NCI-H1417 treated with DMSO at 0.1 percent for 48 hours (cell line): ENCODE measurements at regions not wholly inside any gene's neighbourhood (a gene's known extent, or its start where the extent isn't known, plus 50 kb on each side); places are given as distances from the start of the nearest gene placed in this dataset.

ENCODE experiments used
- DNase-seq: peaks from one replicate; lab custom pipeline; 2025; lab: John Stamatoyannopoulos, UW

DNA sequence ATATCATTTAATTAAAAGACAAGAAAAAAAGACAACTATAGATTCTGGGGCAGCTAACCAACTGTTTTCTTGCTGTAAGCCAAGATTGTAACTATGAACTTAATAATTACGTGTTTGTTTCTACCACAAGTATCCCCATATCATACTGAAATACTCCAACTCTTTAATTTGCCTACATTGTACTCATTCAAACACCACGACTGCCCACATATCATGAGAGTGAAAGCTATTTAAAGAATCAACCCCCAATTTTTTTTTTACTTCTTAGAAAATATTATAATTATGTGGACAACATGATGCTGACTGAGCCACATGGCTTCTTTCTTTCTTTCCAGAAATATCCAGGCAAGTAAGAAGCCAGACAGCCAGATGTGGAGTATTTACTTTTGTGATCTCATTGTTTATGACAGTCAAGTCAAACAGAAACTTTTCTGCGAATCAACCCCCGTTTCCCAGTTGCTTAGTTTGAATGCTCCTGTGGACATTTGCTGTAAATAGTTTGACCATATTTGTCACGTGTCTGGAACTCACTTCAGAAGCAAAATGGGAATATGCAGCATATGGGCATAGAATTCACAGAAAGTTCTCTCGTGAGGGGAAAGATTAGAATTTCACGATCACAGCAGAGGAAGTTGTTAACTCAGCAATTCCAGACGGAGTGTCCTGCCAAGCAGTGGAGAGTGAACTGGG is 126.8 kb upstream of the PSMD7 start:
- no peak for DNase-seq

DNA sequence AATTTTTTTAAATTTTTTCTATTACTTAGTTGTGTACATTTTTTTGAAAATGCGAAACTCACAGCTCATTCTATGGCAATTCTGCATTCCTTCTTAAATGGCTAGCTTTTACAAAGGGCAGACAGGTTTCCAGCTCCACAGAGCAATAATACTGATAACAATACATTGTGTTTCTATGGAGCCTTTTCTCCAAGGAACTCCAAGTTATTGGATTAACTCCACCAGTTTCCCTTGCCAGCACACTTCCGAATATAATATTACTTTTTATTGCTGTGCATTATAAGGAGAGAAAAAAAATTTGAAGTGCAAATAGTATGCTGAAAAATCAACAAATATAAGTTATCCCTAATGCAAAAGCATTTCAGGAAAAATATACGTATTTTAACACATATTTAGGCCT is 127.5 kb upstream of the PSMD7 start:
- no peak for DNase-seq

DNA sequence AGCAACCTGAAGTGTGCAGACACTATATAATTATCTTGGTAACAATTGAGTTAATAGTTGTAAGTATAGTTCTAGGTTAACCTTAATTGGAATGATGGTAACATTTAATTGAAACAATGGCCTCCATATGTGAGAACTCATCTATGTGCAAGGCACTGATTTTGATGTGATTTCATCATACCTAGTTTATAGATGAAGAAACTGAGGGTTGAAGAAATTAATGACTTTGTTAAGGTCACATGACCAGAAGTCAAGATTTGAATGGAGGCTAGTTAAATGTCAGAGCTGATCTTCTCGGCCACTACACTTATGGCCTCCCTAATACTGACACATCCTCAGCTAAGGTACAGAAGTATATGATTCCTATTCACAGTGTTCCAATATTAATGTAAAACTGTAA is 128.2 kb upstream of the PSMD7 start:
- DNase-seq = no peak

DNA sequence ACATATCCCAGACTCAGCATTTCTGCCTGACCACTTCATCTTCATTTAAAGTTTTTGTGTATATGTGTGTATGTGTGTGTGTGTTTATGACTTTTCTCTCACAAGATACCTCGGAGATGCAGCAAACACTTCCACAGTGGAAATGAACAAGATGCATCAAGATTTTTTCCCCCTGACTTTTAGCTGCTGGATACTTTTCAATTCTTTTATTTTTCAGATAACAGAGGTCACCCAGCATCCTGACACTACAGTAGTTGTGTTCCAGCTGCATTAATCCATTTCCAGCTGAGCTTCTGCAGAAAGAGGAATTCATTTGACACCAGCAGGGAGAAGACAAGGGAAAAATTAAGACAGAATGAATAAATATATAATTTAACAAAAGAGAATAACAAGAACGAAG is 130.2 kb upstream of the PSMD7 start:
- DNase-seq = no peak

DNA sequence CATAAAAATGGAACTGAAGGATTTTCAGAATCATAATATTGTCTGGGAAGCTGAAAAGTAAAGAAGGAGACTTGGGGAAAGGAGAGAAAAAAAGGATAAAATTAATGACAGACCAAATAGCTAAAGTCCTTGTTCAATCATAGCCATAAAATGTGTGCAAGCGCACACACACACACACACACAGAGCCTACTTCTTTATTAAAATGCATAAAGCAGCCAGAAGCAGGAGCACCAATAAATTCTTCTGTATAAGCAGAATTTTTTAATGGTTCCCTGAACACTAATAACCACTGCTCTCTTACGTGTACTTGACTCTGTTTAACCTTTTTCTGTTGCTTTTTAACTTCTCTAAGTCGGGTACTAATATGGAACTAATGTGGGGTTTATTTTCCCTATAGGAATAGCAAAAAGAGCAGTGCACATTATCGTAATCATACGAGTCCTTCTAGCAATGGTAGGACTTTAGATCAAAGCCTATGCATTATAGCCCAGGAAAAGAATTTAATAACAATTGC is 131.0 kb upstream of the PSMD7 start:
- no peak for DNase-seq

DNA sequence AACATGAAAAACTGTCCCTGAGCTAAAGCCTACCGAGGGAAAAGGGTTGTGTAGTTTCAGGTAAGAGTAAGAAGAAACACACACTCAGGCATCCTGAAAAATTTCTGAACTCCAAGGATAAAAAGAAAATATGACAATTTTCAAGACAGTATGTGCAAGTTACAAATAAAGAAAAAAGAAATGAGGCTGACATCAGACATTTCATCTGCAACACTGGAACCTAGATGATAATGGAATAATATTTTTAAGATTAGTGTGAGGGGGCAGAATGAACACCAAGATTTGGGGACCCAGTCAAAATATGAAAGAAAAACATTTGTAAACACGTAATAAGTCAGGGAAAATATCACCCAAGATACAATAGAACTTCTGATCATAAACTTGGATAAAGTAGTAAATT is 135.9 kb upstream of the PSMD7 start:
- DNase-seq = no peak

DNA sequence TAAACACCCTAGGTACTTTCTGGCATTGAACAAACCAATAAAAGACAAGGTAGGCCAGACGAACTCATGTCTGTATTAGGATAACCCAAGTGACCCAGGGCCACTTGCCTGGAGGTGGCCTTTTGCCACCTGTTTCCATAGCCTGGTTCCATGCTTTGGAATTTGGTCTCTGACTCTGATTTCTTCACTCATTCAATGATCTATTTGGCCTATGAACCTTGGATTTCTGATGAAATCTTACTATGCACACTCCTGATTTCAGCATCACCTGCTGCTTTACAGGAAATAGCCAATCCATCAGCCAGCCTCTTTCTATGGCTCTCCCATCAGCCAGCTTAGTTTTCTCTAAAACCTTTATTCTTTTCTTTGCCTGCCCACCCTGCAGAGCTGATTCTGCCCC is 142.8 kb upstream of the PSMD7 start:
- DNase-seq = no peak

DNA sequence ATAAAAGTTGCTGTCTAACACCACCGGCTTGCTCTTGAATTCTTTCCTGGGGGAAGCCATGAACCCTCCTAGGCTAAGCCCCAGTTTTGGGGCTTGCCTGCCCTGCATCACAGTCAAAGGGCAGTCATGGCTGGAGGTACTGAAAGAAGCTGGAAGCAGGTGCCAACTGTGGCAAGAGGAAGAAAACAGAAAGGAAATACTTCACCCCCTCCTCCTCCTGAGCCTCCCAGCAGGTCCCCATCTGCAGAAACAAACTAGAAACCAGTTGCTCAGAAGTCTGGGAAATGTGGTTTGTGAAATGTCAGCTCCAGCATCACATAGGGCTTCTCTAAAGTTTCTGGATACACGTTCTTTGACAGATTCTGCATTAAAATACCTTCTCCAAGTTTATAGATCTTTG is 150.0 kb upstream of the PSMD7 start:
- no peak for DNase-seq

DNA sequence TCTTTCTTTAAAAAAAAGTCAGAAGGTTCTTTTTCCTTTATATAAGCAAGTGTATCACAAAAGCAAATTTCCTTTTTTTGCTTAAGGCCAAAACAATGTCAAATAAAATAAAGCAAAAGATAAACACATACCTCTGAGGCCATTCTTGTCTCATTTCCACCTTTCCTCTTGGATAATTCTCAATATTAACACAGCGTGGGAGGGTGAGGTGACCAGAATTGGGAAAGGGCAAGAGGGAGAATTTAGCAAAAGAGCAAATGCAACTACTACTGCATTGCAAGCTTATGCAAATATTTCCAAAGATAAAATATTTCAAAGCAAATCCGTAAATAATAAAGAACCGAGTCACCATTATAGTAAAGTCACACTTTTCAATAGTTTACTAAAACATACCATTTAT is 153.4 kb upstream of the PSMD7 start:
- no peak for DNase-seq

DNA sequence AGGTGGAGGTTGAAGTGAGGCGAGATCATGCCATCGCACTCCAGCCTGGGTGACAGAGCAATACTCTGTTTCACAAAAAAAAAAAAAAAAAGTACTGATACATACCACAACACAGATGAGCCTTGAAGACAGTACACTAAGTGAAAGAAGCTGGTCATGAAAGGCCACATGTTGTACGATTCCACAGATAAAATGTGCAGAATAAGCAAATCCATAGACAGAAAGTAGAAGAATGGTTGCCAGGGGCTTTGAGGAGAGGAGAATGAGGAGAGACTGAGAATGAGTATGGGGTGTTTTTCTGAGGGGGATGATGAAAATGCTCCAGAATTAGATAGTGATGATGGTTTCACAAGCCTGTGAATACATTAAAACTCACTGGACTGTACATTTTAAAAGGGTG is 155.6 kb upstream of the PSMD7 start:
- no peak for DNase-seq

DNA sequence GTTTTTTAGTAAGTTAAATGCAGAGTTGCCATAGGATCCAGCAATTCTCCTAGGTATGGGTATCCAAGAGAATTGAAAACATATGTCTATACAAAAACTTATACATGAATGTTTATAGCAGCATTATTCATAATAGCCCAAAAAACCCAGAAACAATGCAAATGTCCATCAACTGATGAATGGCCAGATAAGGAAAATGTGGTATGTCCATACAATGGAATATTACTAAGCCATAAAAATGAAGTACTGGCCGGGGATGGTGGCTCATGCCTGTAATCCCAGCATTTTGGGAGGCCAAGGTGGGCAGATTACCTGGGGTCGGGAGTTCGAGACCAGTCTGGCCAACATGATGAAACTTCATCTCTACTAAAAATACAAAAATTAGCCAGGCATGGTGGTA is 156.1 kb upstream of the PSMD7 start:
- no peak for DNase-seq

DNA sequence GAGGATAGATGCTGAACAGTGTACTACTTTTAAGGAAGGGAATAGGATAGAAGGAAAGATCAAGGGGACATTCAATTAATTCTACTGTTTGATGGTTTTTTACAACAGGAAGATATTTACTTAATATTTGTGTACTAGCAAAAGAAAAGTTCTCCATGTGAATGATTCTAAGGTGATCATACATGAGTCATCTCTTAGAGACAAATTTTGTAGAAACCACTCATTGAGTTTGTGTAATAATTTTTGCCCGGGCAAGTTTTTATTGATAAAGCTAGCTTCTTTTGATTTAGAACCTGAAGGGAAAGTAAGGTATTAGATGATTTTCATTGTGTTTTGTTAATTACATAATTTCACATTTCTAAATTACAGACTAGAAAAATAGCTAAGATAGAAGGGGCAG is 172.8 kb upstream of the PSMD7 start:
- DNase-seq = no peak

DNA sequence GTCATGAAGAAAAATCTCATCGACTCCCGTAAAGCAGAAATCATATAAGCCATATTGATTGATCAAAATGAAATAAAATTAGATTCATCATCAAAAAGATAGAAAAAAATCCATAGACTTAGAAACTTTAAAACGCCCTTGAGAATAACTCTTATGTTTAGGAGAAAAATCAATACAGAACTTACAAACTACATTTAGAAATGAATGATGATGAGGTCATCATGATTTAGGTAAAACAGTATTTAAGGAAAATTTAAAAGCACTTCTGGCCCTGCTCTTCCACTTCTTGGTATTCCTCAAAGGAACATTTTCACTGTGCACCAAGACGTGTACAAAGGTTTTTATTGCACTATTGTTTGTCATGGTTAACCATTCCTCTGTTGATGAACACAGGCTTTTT is 173.4 kb upstream of the PSMD7 start:
- DNase-seq = no peak

DNA sequence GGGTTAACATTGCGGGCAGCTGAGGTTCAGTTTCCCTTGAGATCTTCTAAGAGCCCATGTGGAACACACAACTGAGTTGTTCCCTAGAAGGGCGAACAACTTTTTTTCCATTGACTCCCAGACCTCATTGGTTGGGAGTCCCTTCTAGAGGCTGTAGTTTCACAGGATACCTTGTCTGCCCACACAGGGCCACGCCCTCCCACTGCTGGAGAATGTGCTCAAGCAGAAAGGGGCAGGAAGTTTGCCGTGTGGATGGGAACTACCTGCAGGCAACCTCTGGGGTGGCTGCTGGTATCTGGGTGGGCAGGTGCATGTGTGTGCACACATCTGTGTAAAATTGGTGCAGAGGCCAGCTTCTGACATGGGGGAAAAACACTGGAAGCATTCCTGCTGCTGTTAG is 178.8 kb upstream of the PSMD7 start:
- DNase-seq = no peak

DNA sequence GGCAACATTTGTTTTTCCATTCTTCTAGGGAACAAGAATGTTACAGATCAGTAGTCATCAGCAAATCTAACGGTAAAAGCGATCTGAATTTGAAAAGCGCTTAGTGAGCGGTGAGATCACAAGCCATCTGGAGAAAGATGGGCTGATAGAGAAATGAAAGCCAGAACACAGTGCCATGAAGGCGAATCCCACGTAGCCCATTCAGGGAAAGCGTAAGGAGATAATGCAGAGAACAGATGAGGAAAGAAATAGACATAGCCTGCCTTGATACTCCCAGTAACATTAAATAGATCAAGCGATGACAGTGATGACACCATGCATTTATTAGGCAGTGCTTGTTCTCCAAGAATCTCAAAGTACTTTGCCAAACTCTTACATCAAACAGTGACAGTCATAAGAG is 183.1 kb upstream of the PSMD7 start:
- DNase-seq = no peak

DNA sequence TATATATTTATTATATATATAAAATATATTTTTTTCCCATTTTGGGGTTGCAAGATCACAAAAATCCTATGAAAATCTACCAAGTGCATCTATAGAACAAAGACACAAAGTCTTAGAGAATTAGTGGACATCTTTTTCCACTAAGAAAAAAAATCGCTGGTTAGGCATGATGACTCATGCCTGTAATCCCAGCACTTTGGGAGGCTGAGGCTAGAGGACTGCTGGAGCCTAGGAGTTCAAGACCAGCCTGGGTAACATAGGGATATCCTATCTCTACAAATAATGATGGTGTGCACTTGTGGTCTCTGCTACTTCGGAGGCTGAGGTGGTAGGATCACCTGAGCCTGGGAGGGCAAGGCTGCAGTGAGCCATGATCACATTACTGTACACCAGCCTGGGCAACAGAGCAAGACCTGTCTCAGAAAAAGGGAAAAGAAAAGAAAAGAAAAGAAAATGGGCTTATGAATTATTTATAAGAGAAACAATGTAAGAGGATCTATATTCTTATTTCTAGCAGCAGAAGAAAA is 185.1 kb upstream of the PSMD7 start:
- DNase-seq = no peak

DNA sequence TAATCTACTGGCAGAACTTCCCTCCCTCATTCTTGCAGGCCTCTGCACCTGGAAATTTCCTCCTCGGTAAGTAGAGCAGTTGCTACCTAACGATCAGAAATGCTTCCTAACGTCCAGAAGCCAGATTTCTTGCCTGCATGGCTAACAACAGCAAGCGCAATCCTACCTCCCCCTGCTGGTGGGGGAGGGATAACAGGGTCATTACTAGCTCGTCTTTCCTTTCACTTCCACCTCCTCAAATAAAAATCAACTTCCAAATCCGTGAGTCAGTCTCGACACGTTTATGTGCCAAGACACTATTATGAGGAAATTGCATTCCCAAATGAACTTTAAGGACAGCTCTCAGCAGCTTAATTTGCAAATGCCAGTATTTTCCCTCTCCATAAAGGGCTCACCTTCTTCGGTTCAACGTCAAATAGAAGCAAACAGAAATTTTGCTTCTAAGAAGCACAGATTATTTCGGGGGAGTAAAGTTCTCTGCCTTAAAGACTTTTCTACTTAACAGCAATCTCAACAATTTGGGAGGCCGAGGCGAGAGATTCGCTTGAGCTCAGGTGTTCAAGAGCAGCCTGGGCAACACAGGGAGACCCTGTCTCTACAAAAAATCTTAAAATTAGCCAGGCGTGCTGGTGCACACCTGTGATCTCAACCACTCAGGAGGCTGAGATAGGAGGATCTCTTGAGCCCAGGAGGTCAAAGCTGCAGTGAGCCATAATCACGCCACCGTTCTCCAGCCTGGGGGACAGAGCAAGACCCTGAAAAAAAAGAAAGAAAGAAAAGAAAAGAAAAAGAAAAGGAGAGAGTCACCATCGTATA is 188.6 kb upstream of the PSMD7 start:
- DNase-seq = no peak

DNA sequence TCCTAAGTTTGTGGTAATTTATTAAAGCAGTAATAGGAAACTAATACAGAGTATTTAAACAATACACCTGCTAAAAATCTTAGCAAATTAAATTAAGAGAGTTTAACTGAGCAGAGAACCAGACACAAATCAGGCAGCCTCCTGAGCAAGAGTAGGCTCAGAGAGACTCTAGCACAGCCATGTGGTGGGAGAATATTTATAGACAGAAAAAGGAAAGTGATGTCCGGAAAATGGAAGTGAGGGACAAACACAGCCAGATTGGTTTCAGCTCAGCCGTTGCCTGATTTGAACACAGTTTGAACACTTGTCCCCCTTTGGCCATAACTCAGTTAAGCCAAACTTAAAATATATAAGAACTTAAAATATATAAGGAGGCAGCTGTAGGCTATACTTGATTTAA is 192.6 kb upstream of the PSMD7 start:
- no peak for DNase-seq

DNA sequence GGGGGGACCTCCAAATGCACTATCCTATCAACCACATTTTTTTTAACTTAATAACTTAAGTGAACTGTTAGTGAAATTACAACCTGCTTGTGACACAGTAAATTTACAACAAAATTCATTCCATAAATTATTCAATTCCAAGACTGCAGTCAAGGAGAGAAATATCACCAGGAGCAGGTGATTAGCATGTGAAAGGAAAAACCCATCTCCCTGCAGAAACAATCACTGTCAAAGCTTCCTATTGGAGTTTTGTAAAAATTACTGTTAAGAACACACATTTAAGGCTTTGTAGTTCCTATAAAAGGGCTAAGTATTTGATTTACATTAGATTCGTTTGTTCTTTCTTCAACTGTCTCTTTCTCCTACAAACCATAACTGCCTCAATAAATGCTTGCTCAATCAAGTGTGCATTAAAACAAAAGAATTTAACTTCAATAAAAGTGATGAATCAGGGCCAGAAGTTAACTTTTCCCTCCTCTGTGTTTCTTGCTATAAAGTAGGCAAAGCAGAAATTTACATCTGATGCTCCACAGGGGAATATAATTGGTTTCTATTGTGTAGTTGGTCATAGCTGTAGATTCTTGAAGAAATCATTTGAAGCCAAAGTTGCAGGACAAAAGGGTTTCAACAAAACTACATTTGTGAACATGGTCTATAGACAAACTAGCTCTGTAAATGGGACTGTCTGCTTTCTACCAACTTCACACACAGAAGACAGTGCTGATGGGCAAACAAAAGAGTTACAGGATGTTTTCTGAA is 195.1 kb upstream of the PSMD7 start:
- no peak for DNase-seq

DNA sequence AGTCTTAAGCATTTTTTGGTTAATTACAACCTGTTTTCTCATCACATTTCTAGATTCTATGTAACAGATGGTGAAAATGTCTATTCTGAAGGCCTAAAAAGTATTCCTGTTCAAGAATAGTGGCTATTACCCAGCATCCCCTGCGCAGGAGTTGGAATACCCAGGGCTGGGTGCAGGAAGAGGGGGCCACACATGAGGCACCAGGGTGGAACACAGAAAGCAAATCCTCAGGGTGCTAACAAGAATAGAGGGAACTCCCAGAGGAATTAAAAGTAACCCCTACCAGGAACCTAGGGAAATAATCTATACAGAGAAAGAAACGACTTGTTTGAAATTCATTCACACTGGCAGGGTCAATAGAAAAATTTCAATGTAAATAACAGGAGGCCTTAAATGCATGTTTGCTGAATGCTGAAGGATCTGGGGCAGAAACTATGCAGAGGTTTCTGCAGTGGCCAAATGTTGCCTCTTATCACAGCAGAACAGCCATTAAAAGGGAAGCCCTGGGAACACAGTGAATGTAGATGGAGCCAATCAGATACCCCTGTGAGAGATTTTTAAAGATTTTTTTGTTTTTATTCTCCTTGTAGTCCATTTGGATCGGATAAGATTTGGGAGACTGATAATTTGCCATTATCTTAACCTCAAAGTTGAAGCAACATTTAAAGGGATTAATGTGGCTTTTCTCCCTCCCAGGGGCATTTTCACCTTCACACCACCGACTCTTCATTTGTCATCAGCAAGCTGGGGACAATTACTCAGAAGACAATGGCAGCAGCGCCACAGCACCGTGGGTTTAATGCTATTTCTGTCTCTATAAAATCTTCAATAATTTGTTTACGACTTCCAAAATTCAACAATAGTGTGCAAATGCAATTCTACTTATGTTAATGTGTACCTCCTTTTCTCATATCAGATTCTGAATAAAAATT is 196.0 kb upstream of the PSMD7 start:
- DNase-seq = no peak

DNA sequence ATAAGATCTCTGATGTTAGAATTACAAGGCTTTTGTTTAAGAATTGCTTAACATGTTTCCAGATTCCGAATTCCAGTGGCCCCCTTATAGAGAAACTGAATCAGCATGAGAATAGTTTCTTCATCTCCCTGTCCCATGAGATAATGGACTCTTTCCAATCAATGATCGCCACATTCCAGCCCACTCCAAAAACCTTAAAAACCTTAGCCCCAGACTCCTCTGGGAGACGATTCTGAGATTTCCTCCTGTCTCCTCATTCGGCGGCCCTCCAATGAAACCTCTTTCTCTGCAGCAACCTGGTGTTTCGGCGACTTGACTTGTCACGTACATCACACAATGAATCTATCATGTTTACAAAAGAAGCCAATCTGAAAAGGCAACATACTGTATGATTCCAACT is 197.1 kb upstream of the PSMD7 start:
- no peak for DNase-seq

DNA sequence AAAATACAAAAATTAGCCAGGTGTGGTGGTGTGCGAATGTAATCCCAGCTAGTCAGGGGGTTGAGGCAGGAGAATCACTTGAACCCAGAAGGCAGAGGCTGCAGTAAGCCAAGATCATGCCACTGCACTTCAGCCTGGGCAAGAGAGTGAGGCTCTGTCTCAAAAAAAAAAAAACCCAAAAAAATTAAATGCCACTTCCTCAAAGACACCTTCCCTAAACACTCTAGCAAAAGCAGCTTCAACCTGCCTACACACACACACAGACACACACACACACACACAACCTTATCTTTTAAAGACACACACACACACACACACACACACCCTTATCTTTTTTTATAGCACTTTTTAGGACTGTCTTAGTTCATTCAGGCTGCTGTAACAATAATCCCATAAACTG is 201.7 kb upstream of the PSMD7 start:
- DNase-seq = no peak
